Panc1 (cell line): ENCODE measurements at regions not wholly inside any gene's neighbourhood (a gene's known extent, or its start where the extent isn't known, plus 50 kb on each side); places are given as distances from the start of the nearest gene placed in this dataset.

Experiments
- ATAC-seq: fragments of 200-7000 bp; cut with Tn5 transposase; 2 replicates; pipeline ENCODE4 v1.9.1; 2020; ENCODE audit warnings: mild to moderate bottlenecking, moderate library complexity
- BruUV-seq: library from RNA; stranded (reverse); fragments of 400-500 nt; replicated peaks from 2 replicates; lab custom pipeline; 2021; lab: Mats Ljungman, UMichigan
- CTCF ChIA-PET: fragments of 300-600 bp; sonication (Branson Sonifier 250); formaldehyde crosslinking; loops from one replicate; lab custom pipeline; 2022; ENCODE audit warnings: antibody characterized with exemption; lab: Charles Lee
- POLR2A ChIA-PET: fragments of 300-600 bp; sonication (Branson Sonifier 250); formaldehyde crosslinking; loops from one replicate; lab custom pipeline; 2022; ENCODE audit warnings: antibody characterized with exemption; lab: Charles Lee
- DNase-seq: peaks from one replicate; pipeline ENCODE4 v3.0.0-alpha.2; 2010; ENCODE audit warnings: low read depth, low spot score
- H3K27ac ChIP-seq: 2 replicates; pipeline ENCODE4 v1.5.1; 2011; ENCODE audit warnings: mild to moderate bottlenecking, low read length, inconsistent platforms
- H3K27me3 ChIP-seq: fragments of 200-500 bp; sonication (Bioruptor generic); 2 replicates; pipeline ENCODE4 v1.6.0; 2014; ENCODE audit warnings: low read length, inconsistent platforms; ENCODE audit not compliant: control insufficient read depth, insufficient read depth
- H3K36me3 ChIP-seq: fragments of 200-500 bp; sonication (Bioruptor generic); 2 replicates; pipeline ENCODE4 v1.5.1; 2014; ENCODE audit warnings: inconsistent platforms, mild to moderate bottlenecking, low read length, moderate library complexity; ENCODE audit not compliant: control insufficient read depth, insufficient read depth
- H3K4me1 ChIP-seq: 2 replicates; pipeline ENCODE4 v1.5.1; 2011; ENCODE audit warnings: inconsistent platforms, mild to moderate bottlenecking, low read length, moderate library complexity; ENCODE audit not compliant: control insufficient read depth, insufficient read depth
- H3K4me3 ChIP-seq, 2 experiments: 2 replicates each; pipeline ENCODE4 v1.5.1; 2011 to 2012; ENCODE audit warnings: low read depth in 2 of 2, low read length in 2 of 2, mild to moderate bottlenecking in 2 of 2, inconsistent platforms in 1 of 2, moderate library complexity in 1 of 2
- H3K9me3 ChIP-seq: fragments of 200-500 bp; sonication (Bioruptor generic); 2 replicates; pipeline ENCODE4 v1.5.1; 2014; ENCODE audit warnings: low read depth, mild to moderate bottlenecking, inconsistent platforms, low read length, moderate library complexity; ENCODE audit not compliant: control insufficient read depth, insufficient read depth
- POLR2AphosphoS5 ChIP-seq: IDR thresholded peaks from 2 replicates; pipeline ENCODE4 v1.6.1; 2012; ENCODE audit warnings: mild to moderate bottlenecking, low read depth, low read length, moderate library complexity
- REST ChIP-seq, 2 experiments: IDR thresholded peaks; 2 replicates each; pipeline ENCODE4 v1.6.1; 2011 to 2012; ENCODE audit warnings: low read depth in 2 of 2, control low read depth in 1 of 2, low read length in 1 of 2, mild to moderate bottlenecking in 1 of 2, moderate library complexity in 1 of 2; ENCODE audit not compliant: insufficient read depth in 1 of 2
- SIN3A ChIP-seq: IDR thresholded peaks from 2 replicates; pipeline ENCODE4 v1.6.1; 2012; ENCODE audit warnings: low read depth, mild to moderate bottlenecking, low read length, moderate library complexity, borderline replicate concordance; ENCODE audit not compliant: insufficient read depth
- TCF7L2 ChIP-seq: IDR thresholded peaks from 2 replicates; pipeline ENCODE4 v1.6.1; 2011; ENCODE audit warnings: mild to moderate bottlenecking, low read depth, low read length, inconsistent platforms
- in situ Hi-C: cut with HindIII; loops from 2 replicates; pipeline ENCODE4 v1.10.0; 2016; ENCODE audit warnings: low sequenced_read_pairs, low pct_unique_long_range_greater_than_20kb
- intact Hi-C: fragments of 100-400 bp; cut with micrococcal nuclease; formaldehyde crosslinking; loops from one replicate; pipeline ENCODE4 v1.10.0; 2022; ENCODE audit not compliant: unreplicated experiment
- TF ChIP-seq, protein P1 (sequence below): fragments of 450-650 bp; IDR thresholded peaks from 2 replicates; pipeline ENCODE4 v1.5.1; 2017; ENCODE audit warnings: mild to moderate bottlenecking

DNA sequence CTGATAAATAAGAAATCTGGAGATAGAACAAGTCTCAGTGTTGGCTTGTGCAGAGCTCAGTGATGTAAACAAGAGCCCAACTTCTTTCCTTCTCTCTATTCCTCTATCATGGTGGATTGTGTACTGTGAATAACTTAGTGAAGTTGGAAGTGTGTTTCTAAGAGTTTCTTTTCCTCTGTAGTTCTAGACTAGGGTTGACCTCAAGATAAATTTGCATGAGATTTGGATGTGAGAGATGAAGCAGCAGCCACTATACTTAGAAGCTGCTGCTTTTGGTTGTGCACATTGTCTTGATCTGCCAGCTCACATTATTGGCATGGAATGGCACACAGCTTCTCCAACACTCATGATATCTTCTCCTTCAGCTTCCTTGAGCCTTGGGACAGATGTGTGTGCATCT lies 198.9 kb upstream of the ZP4 start:
- Histone ChIP-seq H3K27me3 (no peaks in the 10 kb centered on the region), H3K4me1 (no peaks in the 10 kb centered on the region), H3K36me3 (no peaks in the 10 kb centered on the region), H3K9me3 (no peaks in the 10 kb centered on the region), H3K27ac (no peak overlapping the region), H3K4me3 (no peak overlapping the region)
- in situ Hi-C loops (no loop called here), intact Hi-C loops (no loop called here)
- no peak for DNase-seq
- ChIA-PET CTCF (no interaction called here), POLR2A (no interaction called here)
- no peak for TF ChIP-seq TCF7L2
- TF ChIP-seq SIN3A: no peak
- TF ChIP-seq POLR2AphosphoS5: no peak
- TF ChIP-seq REST (IDR thresholded peaks at IDR 0.05; ENCODE audit: insufficient read depth in 1 of 2, low read depth in 2 of 2, low read length in 1 of 2): no peak
- TF ChIP-seq, protein P1, sequence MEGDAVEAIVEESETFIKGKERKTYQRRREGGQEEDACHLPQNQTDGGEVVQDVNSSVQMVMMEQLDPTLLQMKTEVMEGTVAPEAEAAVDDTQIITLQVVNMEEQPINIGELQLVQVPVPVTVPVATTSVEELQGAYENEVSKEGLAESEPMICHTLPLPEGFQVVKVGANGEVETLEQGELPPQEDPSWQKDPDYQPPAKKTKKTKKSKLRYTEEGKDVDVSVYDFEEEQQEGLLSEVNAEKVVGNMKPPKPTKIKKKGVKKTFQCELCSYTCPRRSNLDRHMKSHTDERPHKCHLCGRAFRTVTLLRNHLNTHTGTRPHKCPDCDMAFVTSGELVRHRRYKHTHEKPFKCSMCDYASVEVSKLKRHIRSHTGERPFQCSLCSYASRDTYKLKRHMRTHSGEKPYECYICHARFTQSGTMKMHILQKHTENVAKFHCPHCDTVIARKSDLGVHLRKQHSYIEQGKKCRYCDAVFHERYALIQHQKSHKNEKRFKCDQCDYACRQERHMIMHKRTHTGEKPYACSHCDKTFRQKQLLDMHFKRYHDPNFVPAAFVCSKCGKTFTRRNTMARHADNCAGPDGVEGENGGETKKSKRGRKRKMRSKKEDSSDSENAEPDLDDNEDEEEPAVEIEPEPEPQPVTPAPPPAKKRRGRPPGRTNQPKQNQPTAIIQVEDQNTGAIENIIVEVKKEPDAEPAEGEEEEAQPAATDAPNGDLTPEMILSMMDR: no peak
- ATAC-seq: no peak
- BruUV-seq: no TSS peak

- no peaks in the 10 kb centered on the region for H3K9me3 ChIP-seq
- H3K27me3 ChIP-seq: no peaks in the 10 kb centered on the region
- ATAC-seq (no peak), DNase-seq (no peak)
- intact Hi-C loops (no loop called here), in situ Hi-C loops (no loop called here)
- H3K4me1 ChIP-seq: no peaks in the 10 kb centered on the region
- no peaks in the 10 kb centered on the region for H3K36me3 ChIP-seq
- ChIA-PET POLR2A (no interaction called here), CTCF (no interaction called here)
- no peak overlapping the region for H3K27ac ChIP-seq
- no peak for TF ChIP-seq SIN3A
- no peak for TF ChIP-seq POLR2AphosphoS5
- TF ChIP-seq, protein P1: no peak
- no peak for TF ChIP-seq REST (IDR thresholded peaks at IDR 0.05; ENCODE audit: insufficient read depth in 1 of 2, low read depth in 2 of 2, low read length in 1 of 2)
- no peak for TF ChIP-seq TCF7L2
- no peak overlapping the region for H3K4me3 ChIP-seq
- BruUV-seq: no TSS peak
Observed at GRCh38 chr1:238088560-238089290, 198.0 kb upstream of the ZP4 start.
